GM04503 (cell line): ENCODE measurements at regions not wholly inside any gene's neighbourhood (a gene's known extent, or its start where the extent isn't known, plus 50 kb on each side); places are given as distances from the start of the nearest gene placed in this dataset.
"Not testable (repeated sequence)": the region's sequence is repeated elsewhere in the genome, so short reads cannot be mapped to it uniquely, and the experiment has no call there.

Source experiments
- DNase-seq: peaks from one replicate; pipeline ENCODE4 v3.0.0-alpha.2; 2012; ENCODE audit warnings: low read depth

- no peak for DNase-seq
These were observed 78.2 kb upstream of the TRPM1 start for GRCh38 chr15:31179693-31180092.

DNA sequence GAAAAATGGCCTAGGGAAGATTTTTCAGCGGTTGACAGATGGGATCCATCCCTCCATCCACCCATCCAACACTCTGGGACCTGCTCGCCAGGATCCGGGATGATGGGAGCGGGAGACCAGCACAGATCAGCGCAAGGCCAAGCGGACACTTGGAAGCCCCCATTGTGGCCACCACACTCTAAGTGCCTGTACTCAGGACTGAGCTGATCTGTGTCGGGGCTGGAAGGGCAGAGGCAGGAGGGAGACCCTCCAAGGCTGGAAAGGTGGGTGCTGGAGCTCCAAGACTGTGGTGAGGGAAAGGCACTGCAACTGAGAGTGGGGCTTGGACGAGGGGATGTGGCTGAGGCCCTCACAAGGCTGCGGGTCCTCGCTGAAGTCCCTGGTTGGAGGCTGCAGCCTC, 91.8 kb upstream of the TRPM1 start:
- no peak for DNase-seq

DNA sequence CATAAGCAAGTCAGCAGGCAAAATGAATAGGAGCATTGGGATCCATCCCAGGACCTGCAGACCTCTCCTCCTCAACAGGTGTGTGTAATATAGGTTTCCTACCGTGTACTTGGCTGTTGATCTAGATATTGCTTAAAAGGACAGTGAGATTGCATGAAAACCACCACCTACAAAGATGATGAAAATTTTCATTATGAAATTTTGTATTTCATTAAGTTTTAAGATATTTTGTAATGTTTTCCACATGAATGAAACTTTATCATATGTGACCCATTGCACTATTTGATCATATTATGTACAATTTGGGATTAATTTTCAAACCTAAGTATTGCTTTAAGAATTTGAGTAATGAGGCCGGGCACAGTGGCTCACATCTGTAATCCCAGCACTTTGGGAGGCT, 94.3 kb upstream of the TRPM1 start:
- DNase-seq, result no peak

DNA sequence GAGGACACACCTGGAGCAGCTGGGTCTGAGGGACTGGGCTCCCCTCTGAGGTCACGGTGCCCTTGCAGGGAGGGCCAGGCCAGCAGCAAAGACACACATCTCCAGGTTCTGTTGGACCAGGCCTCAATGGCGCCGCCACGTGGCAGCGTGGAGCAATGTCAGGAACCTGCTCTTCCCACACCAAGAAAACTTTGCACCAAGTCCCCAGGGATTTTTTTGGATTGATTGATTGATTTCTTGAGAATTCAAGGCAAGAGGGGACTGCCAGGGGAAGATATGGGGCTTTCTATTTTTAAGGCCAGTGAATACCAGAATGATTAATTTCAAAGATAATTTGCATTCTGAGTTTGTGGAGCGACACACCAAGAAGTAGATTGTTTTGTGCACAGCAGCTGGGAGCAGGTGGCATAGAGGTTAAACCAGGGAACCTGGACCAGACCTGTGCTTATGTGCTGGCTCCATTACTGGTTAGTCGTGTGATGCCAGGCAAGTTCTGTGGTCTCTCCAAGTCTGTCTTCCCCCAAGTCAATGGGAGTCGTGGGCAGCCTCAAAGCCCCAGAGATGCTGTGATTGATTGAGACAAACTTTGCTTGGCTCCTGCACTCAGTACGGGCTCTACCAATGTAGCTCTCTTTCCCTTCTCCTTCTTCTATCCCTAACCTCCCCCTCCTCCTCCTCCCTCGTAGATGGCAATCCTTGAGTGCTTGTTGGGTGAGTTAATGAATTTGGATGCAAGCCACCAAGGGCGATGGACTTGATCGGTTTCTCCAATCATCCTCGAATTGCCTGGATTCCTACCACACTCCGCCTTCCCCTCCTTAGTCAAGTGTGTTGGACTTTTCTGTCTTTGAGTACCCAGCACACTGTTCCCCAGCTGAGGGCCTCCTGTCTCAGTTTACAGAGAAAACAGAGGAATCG, 96.2 kb upstream of the TRPM1 start:
- DNase-seq, result no peak

DNA sequence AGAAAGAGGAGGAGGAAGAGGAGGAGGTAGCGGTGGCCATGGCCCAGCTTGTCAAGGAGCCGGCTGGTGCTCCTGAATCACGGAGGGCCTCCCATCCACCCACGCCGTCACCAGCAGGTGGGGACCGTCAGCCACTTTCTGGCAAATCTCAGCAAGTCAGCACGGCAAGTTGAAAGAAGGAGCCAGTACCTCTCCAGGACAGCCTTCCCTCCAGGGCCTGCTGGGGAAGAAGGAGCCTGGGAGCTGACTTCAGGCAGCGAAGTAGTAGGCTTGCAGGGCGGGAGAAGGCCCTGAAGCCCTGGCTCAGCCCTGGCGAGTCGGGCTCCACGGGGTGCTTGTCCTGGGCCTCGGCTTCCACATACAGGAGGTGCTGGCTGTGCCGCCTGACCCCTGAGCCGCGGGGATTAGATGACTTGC, 99.2 kb upstream of the TRPM1 start:
- no peak for DNase-seq

DNA sequence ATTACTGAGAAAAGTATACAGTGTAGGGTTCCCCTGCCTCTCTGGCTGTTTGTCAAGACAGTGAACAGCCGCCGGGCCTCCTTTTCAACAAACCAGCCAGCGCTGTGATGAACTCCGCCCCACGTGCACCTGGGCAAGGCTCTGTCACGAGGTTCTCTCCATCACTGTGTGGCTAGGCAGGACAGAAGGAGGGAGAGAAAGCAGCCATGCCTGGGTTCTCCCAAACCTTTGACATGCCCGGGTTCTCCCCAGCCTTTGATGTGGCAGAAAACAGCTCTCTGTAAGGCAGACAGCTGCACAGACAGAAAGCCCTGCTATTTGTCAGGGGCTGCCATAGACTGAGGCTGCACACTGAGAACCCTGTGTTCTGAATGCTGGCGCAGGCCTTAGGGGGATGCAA, 101.4 kb upstream of the TRPM1 start:
- DNase-seq, result no peak

GRCh38 chr15:31203999-31204398, 102.5 kb upstream of the TRPM1 start:
- no peak for DNase-seq

- DNase-seq, result no peak
These were observed 105.1 kb upstream of the TRPM1 start for GRCh38 chr15:31206386-31207181.

DNA sequence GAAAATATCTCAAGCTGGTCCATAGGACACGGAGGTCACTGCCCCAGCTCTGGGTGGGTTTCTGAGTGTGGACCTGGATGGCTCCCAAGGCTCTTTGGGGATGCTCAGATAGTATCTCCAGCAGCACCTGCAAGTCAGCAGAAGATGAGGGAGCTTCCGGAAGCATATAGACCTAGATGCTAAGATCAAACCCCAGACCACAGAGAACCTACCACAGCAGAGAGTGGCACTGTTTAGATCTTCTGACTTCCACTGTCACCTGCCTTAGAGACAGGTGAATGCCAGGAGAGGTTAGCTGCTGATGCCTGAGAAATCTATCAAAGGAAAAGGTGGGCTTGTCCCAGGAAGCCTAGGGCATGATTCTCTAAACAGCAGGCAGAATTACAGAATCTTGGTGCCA, 105.7 kb upstream of the TRPM1 start:
- DNase-seq, result no peak

- not testable (repeated sequence) for DNase-seq
These were observed 106.3 kb upstream of the TRPM1 start for GRCh38 chr15:31207861-31208260.

GRCh38 chr15:31208817-31209216, 107.3 kb upstream of the TRPM1 start:
- no peak for DNase-seq

DNA sequence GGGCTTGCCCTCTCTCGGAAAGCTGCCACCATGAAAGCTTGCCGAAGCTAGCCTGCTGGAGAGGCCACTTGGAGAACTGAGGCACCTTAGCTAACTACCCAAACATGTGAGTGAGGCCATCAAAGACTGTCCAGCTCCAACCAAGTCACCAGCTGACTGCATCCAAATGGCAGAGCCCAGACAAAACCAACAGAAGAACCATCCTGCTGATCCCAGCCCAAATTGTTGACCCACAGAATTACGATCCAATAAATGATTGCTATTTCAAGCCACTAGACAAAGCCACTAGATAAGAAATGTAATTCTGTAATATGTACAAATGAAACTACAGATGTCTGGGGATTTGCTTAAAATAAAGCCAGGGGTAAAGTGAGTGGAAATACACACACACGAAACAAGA, 109.8 kb upstream of the TRPM1 start:
- DNase-seq, result no peak

DNA sequence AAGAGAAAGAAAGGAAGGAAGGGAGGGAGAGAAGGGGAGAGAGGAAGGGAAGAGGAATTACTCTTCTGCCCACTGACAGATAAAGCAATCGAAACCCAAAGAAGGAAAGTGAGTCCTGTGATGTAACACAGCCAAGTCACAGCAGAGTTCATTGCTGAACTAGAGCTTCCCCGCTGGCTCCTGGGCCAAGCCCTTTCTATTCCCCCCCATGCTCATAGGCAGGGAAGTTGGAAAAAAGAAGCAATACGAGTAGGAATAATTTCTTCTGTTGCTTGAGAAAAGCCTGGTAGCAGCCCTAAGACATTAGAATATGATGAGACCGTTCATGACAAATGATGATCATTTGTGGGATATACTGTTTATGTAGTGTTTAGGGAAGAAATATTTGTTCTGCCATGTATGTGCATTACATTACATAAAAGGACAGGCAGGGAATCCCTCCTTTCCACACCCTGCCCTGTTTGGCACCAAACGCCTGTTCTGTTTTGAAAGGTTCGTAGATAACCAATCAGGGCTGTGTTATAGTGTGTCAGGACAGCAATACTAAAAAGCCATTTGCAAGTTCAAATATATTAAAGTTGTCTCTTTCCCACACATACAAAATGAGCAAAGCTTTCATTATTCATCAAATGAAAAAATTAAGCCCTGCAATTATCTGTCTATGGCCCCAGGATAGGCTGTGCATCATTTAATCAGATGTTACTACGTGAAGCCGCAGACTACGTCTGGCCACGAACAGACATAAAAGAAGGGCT, 111.0 kb upstream of the TRPM1 start:
- no peak for DNase-seq

- DNase-seq, result no peak
These were observed 112.3 kb upstream of the KLF13 start for GRCh38 chr15:31214158-31214863.

DNA sequence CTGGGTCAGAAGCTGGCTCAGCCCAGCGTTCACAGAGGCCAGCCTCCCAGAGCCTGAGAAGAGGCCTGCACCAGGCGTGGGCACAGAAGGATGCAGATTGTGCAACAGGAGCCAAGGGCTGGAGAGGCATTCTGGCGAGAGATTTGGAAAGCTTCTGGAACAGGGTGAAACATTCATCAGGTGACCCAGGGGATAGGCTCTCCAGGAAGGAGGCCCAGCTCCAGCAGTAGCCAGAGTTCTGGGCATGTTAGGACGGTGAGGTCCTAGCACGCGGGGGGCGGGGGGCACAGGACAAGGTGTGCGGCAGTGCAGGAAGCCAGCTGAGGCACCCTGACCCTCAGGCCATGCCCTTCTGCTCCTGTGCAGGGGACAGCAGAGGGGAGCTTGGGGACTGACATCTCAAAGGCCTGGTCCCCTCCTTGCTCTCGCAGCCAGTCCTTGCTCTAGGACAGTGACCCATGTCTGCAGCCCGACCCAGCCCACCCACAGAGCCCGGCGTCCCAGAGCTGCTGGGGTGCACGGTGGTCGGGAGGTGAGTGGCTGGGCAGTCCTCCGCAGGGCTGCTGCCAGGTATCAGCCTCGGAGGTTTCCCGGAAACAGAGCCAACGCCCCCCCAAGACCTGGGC, 111.7 kb upstream of the KLF13 start:
- no peak for DNase-seq

DNA sequence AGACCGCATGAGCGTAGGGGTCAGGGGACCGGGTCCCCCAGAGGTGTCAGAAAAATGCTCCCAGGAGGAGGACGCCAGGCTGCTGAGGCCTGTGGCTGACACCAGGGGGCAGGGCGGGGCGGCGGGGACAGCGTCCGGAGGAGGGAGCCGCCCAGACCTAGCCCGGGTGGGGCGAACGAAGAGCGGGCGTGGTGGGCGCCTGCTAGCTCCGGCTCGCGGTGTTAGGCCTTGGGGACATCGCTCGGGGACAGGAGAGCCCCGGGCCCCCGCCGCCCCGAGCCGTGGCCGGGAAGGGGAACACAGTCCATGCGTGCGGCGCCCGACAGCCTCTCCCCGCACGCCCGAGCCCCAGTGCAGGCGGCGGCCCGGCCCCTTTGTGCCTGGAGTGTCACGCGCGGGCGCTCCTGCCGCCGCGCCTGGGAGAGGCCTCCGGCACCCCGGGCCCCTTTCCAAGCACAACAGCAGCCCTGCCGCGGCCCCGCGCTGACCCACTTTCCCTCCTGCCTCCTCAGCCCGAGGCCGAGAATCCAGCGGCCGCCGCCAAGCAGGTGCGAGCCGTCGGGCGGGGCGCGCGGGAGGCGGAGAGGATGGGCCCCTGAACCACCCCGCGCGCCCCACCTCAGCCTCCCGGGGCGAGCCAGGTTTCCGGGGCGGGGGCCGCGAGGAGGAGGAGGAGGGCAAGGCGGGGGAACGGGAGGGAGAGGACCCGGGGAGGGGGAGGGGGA, 111.0 kb upstream of the KLF13 start:
- no peak for DNase-seq

DNA sequence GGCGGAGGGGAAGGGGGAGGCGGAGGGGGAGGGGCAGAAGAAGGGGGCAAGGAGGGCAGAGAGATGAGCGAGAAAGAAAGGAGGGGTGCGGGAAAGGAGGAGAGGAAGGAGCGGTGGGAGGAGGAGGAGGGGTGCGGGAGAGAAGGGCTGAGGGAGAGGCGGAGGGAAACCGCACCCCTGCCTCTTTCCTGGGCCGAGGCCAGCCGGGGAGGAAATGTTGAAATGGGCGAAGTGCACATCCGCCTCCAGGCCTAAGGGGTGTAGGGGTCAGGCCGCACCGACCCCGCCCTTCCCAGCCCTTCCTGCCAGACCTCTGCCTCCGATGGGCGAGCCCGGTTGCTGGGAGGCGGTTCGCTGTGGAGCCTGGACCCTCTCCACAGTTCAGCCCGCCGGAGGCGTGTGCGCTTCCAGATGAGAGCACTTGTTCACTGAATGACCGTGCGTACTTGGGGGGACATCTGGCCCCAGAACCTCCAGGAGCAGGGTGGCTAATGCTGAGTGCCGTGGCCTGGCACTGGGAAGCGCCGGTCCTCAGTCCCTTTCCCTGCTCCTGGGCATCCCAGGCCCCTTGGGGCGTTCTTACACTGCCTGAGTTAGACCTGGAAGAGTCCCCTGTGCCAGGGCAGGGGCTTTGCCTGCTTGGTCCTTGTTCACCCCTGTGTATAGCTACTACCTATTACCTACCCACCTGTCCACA, 110.3 kb upstream of the KLF13 start:
- DNase-seq, result no peak

DNA sequence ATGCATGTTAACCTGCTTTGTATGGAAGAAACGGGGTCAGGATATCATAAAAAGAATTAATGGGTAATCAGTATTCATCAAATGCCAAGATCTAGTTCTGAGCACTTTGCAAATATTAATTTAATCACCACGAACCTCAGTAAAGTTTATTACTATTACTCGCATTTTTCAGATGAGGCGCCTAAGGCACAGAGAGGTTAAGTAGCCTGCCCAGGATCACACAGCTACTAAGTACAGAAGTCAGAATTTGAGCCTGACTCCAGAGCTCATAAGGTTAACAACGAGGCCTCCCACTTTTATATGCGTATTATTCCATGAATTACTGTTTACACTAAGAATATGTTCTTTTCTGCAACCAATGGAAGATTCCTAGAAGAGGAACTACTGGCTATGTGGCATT, 109.6 kb upstream of the KLF13 start:
- no peak for DNase-seq

DNA sequence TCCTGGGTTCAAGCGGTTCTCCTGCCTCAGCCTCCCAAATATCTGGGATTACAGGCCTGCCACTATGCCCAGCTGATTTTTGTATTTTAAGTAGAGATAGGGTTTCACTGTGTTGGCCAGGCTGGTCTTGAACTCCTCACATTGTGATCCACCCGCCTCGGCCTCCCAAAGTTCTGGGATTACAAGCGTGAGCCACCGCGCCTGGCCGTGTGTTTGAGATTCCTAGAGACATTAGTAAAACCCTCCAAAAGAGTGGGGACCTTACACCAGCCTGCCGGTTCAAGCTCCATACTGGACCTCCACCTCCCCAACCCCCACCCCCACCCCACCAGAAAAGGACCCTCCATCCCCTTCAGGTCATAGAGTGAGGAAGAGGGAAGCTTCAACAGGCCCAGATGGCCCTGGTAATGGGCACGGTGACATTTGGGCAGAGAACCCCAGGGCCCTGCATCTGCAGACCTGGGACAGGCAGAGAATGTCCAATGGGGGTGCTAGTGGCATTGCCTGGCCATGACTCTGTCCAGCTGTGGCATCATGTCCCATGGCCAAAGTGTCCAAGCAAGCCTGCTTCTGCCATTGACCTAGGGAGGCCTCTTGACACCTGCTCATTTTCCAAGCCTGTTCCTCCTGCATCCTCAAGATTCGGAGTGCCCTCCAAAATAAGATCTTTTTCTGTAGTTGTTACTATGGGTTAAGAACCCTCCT, 108.9 kb upstream of the KLF13 start:
- no peak for DNase-seq
